ENCODE measurements at regions not wholly inside any gene's neighbourhood (a gene's known extent, or its start where the extent isn't known, plus 50 kb on each side); places are given as distances from the start of the nearest gene placed in this dataset.

DNA sequence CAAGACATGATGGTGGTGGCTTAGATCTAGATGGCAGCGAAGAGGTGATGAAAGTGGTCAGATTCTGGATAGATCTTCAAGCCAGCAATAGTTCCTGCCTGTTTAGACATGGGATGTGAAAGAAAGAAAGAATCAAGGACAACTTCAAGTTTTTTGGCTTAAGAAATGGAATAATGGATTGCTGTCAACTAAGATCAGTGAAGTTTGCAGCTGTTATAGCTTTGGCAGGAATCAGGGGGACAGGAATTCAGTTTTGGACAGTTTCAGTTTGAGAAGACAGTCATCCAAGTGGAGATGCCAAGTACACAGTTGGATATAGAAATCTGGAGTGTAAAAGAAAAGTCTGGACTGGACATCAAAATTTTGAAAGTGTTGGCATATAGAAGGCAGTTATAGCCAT, 283.7 kb upstream of the PKDCC start:
- DNase-seq (no peak), ATAC-seq (ENCODE audit: low read depth in 2 of 2) (no peak)
- Mint-ChIP-seq H3K27ac (no peak overlapping the region), H3K4me1 (no peaks in the 10 kb centered on the region), H3K27me3 (peaks cover 0 to under 1% (median 0%) of the 10 kb centered on the region in 3 donors), H3K36me3 (no peaks in the 10 kb centered on the region), H3K9me3 (peaks cover 0 to 2% (median 0%) of the 10 kb centered on the region in 7 donors), H3K4me3 (no peak overlapping the region)

DNA sequence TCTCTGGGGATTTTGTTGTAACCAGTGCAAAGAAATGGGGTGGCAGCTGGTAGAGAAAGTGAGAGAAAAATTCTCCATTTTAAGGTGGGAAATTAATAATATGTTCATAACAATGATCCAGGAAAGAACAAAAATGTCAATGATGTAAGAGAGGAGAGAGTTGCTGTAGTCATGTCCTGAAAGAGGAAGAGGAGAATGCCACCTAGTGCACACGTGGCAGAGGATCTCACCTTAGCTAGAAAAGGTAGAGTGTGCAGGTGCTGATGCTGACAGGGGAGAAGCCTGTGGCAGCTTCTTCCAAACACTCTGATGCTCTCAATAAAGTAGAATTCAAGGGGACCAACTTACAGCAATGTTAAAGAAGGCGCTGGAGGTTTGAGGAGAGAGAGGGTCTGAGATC, 282.9 kb upstream of the PKDCC start:
- Mint-ChIP-seq H3K9me3 (peaks cover 0 to 2% (median 0%) of the 10 kb centered on the region in 7 donors), H3K36me3 (no peaks in the 10 kb centered on the region), H3K4me1 (no peaks in the 10 kb centered on the region), H3K27ac (no peak overlapping the region), H3K27me3 (peaks cover 4 to 9% (median 8%) of the 10 kb centered on the region in 3 donors), H3K4me3 (no peak overlapping the region)
- ATAC-seq (ENCODE audit: low read depth in 2 of 2): no peak
- DNase-seq: no peak

DNA sequence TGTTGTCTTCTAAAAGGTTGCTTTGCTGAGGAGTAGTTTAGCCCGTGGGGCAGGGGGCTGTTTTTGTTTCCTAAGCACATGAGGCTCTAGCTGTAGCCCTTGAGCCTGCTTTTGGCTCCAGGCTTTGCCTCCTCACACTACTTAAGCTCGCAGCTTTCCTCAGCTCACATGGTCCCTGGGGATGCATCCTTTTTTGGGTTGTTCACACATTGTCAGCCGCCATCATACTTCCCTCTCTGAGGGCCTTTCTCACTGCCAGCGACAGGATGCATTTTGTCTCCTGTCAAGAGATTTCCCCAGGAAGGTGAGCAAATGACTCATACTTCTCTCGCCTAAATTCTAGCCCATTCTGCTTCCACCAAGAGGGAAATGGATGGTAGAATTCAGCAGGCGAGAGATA, 279.5 kb upstream of the PKDCC start:
- peaks cover 13 to 19% (median 15%) of the 10 kb centered on the region in 3 donors for H3K27me3 Mint-ChIP-seq
- DNase-seq (no peak), ATAC-seq (ENCODE audit: low read depth in 2 of 2) (no peak)
- H3K9me3 Mint-ChIP-seq: no peaks in the 10 kb centered on the region
- no peak overlapping the region for H3K27ac Mint-ChIP-seq
- no peaks in the 10 kb centered on the region for H3K36me3 Mint-ChIP-seq
- no peak overlapping the region for H3K4me3 Mint-ChIP-seq
- H3K4me1 Mint-ChIP-seq: no peaks in the 10 kb centered on the region

DNA sequence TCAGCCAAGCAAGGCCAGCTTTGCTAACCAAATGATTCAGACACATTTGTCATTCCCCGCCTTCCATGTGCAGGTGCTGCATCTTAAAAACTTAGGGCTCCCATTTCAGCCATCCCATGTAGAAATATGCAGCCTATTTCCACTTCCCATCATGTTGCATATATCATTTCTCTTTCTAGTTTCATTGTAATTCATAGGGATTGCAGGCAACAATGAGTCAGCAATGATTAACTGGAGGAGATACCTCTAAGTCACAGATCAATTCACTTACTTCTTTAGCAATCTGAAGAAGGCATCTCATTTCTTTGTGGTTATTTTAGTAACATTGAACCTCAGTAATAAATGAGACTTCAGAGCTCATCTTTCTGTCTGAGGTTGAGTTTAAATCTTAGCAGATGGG, 276.1 kb upstream of the PKDCC start:
- Mint-ChIP-seq H3K27me3 (peaks cover 15 to 28% (median 18%) of the 10 kb centered on the region in 3 donors), H3K9me3 (peaks cover 0 to 3% (median 0%) of the 10 kb centered on the region in 7 donors), H3K4me1 (no peaks in the 10 kb centered on the region), H3K36me3 (no peaks in the 10 kb centered on the region), H3K4me3 (no peak overlapping the region), H3K27ac (no peak overlapping the region)
- no peak for ATAC-seq (ENCODE audit: low read depth in 2 of 2)
- DNase-seq: no peak

DNA sequence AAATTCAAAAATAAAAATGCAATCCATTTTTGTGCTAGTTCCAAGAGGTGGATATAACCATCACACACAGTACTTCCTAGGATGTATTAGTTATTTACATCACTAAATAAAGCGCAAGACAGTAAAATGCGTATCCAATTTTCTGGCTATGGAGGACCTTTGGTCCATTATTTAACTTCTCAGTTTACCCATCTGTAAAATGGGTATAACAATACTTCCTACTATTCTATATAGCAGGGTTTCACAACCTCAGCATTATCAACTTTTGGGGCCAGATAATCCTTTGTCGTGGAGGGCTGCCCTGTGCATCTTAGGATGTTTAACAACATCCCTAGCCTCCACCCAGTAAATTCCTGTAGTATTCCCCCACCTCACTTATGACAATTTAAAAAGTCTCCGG, 275.1 kb upstream of the PKDCC start:
- H3K27ac Mint-ChIP-seq: no peak overlapping the region
- peaks cover 0 to 3% (median 0%) of the 10 kb centered on the region in 7 donors for H3K9me3 Mint-ChIP-seq
- no peaks in the 10 kb centered on the region for H3K36me3 Mint-ChIP-seq
- H3K4me3 Mint-ChIP-seq: no peak overlapping the region
- H3K4me1 Mint-ChIP-seq: no peaks in the 10 kb centered on the region
- H3K27me3 Mint-ChIP-seq: peaks cover 15 to 28% (median 18%) of the 10 kb centered on the region in 3 donors
- DNase-seq: no peak
- ATAC-seq (ENCODE audit: low read depth in 2 of 2): no peak

DNA sequence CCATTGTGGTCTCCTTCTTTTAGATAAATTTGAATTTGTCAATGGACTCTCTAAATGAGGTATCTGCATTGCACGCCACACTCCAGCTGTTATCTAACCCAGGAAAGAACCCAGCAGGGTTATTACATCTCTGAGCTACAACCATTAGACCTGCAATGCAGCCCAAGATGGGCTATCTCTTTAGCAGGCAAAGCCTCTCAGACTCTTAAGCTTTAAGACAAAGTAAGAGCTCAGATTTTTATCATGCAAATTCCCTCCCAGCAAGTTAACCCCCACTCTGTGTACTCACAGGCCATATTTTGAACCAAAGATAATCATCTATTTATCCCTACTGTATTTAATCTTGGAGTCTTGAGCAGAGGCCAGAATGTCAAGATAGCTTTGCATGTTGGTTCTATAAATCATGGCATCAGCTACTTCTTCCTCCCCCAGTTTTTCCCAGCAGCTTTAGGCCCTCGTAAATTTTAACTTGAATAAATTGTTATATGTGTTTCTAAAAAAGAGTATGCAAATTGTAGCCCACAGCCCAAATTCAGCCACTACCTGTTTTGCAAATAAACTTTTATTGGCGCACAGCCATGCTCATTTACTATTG, 273.7 kb upstream of the PKDCC start:
- H3K4me3 Mint-ChIP-seq: no peak overlapping the region
- H3K27me3 Mint-ChIP-seq: peaks cover 15 to 27% (median 18%) of the 10 kb centered on the region in 3 donors
- H3K27ac Mint-ChIP-seq: no peak overlapping the region
- no peaks in the 10 kb centered on the region for H3K4me1 Mint-ChIP-seq
- H3K9me3 Mint-ChIP-seq: peaks cover 0 to 3% (median 0%) of the 10 kb centered on the region in 7 donors
- ATAC-seq (ENCODE audit: low read depth in 2 of 2): no peak
- no peak for DNase-seq
- no peaks in the 10 kb centered on the region for H3K36me3 Mint-ChIP-seq

DNA sequence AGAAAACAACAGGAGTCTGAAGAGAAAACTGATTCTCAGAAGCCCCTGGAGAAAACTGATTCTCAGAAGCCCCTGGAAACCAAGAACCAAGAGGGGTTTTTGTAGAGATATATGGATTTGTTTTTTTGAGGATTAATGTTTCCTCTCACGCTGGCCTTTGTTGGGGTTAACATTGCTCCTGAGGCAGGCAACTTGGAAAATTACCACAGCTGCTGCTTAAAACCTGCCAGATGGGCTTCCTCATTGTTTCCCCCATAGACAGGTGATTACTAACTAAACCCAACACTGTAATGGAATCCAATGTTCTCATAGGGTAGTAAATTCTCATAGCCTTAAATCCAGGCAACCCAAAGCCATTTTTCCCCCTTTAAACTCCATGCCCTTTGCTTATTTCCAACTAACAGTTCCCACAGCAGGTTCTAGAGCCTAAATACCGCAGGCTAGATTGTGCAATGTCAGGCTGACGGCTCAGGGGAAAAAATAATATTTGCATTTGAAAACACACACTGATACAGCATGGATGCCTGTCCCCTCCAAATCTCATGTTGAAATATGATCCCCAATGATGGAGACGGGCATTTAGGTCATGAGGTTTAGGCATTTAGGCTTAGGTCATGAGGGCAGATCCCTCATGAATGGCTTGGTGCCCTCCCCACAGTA, 272.3 kb upstream of the PKDCC start:
- Mint-ChIP-seq H3K9me3 (peaks cover 0 to 3% (median 0%) of the 10 kb centered on the region in 7 donors), H3K4me1 (no peaks in the 10 kb centered on the region)

DNA sequence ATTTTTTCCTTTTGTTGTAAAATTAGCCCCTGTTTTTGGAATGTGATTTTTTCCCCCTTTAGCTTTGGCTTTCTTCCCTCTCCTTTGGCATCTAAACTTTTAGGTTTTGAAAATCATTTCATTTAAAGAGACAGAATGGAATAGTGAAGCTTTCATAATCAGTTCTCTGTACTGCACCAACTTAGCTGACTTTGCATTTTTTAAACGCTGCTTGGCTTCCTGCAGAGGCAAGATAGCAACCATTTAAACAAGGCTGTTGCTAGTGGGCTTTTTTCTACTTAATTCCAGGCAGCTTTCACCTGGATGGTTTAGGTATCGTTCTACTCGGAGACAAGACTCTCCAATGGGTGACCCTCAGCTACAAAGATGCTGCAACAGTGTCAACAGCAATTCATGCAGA, 267.9 kb upstream of the PKDCC start:
- no peak for ATAC-seq (ENCODE audit: low read depth in 2 of 2)
- no peaks in the 10 kb centered on the region for H3K4me1 Mint-ChIP-seq
- peak overlapping the region in 2 of 6 donors; percentile 9 to 31 for H3K27ac Mint-ChIP-seq
- peaks cover 0 to 5% (median 4%) of the 10 kb centered on the region in 3 donors for H3K27me3 Mint-ChIP-seq
- DNase-seq: no peak
- no peaks in the 10 kb centered on the region for H3K36me3 Mint-ChIP-seq
- peaks cover 0 to 3% (median 0%) of the 10 kb centered on the region in 7 donors for H3K9me3 Mint-ChIP-seq
- no peak overlapping the region for H3K4me3 Mint-ChIP-seq

More for the DNA sequence above, 272.3 kb upstream of the PKDCC start:
- Mint-ChIP-seq H3K4me3 (no peak overlapping the region), H3K36me3 (no peaks in the 10 kb centered on the region), H3K27ac (no peak overlapping the region), H3K27me3 (peaks cover 2 to 13% (median 8%) of the 10 kb centered on the region in 3 donors)
- no peak for ATAC-seq (ENCODE audit: low read depth in 2 of 2)
- DNase-seq: no peak

DNA sequence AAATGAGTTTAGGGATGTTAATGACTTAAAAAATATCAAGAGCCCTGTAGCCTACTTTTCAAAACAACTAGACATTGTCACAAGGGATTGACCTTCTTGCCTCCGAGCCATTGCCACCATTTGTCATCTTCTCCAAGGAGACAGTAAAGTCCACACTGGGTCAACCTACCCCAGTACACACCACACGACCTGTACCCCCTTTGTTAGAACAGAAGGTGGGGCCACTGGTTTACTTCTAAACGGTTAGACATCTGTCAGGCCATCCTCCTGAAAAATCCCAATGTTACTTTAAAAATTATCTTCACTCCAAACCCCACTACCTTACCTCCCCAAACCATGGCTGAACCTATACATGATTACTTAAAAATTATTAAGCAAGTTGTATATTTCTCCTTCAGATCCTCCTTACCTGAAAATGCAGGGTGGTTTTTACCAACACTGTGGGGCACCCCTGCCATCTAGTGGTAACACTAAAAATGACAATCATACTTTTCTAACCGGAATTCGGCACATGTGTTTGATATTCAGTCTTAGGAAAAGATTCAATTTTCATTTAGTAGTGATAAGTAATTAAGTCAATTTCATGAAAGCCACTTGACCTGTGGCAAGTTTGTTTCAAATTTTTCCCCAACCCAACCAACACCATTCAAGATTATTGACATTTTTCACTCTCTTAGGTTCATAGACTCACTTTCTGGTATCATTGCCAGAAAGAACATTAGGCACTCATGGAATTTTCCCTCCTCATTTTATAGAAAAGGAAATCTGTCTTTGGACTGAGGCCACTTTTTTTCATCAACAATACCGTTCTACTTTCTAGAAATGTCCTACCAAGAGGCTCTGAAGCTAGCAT, 265.3 kb upstream of the PKDCC start:
- H3K4me3 Mint-ChIP-seq: no peak overlapping the region
- DNase-seq (peak; percentile 19), ATAC-seq (ENCODE audit: low read depth in 2 of 2) (no peak)
- H3K36me3 Mint-ChIP-seq: no peaks in the 10 kb centered on the region
- H3K9me3 Mint-ChIP-seq: no peaks in the 10 kb centered on the region
- no peaks in the 10 kb centered on the region for H3K4me1 Mint-ChIP-seq
- peaks cover 5 to 11% (median 10%) of the 10 kb centered on the region in 3 donors for H3K27me3 Mint-ChIP-seq
- H3K27ac Mint-ChIP-seq: no peak overlapping the region

DNA sequence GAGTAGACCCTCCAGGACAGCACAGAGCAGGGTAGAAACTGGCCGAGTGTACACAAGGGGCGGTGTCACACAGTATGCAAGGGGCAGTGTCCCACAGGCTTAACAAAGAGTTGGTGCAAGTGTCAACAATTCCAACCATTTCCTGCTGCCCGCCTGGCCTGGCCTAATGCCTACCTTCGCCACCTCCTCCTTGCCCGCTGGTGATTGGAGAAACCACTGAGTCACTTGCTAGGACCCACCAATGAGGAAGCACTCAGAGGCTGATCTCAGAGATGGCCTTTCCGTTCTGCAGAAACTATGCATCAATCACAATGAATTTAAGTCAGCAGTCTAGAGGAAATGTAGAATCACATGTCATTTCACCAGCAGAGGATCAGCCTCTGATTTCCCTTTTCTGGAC, 263.3 kb upstream of the PKDCC start:
- Mint-ChIP-seq H3K9me3 (no peaks in the 10 kb centered on the region), H3K4me1 (no peaks in the 10 kb centered on the region), H3K36me3 (no peaks in the 10 kb centered on the region), H3K27me3 (peaks cover 8 to 28% (median 28%) of the 10 kb centered on the region in 3 donors), H3K27ac (no peak overlapping the region), H3K4me3 (no peak overlapping the region)
- DNase-seq (no peak), ATAC-seq (ENCODE audit: low read depth in 2 of 2) (no peak)

DNA sequence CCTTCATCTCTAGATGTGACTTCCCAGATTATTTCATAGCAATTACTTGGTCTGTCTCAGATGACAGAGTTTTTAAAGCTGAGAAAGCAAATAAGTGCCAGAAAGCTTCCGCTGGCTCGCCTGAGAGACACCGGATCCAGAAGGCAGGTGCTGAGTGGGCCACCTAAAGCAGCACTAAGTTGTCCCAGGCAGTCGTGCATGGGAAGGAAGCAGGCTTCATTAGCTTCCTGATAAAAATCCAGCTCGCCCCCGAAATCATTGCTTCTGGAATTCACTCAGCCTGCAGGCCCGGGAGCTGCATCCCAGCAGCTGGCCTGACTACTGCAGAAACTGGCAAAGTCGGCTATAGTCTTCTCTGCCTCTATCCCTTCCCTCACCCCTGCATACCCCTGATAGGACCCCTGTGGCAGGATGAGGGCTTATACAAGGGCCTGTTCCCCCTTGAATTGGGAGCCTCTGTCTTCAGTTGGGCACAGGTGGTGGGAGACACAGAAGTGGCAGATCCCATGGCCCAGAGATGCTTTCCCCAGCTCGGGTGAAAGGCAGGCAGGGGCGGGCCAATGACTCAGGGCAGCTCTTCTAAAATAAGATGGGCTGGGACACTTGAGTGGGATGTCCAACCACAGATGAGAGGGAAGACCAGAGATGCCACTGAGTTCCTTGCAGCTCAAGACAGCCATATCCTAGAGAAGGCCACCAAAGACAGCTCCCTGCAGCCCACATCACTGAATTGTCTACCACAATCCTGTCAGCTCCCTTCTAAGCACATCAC, 262.4 kb upstream of the PKDCC start:
- H3K27ac Mint-ChIP-seq: no peak overlapping the region
- H3K36me3 Mint-ChIP-seq: no peaks in the 10 kb centered on the region
- H3K27me3 Mint-ChIP-seq: peaks cover 8 to 28% (median 28%) of the 10 kb centered on the region in 3 donors
- no peaks in the 10 kb centered on the region for H3K9me3 Mint-ChIP-seq
- no peaks in the 10 kb centered on the region for H3K4me1 Mint-ChIP-seq
- no peak for DNase-seq
- H3K4me3 Mint-ChIP-seq: no peak overlapping the region
- no peak for ATAC-seq (ENCODE audit: low read depth in 2 of 2)

DNA sequence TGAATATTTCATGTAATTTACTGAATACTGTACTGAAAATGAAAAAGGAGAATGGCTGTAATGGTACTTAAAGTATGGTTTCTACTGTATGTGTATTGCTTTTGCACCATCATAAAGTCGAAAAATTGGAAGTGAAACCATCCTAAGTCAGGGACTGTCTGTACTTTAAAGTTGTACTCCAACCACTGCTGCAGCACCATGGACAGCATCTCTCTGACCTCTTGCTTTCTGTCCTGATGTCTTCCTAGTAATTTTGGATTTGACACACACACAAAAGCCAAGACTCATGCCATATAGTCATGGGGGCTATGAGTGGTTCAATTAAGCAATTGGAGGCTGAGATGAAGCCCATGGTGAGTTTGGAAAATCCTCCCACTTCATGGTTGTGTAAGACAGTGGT, 256.3 kb upstream of the PKDCC start:
- H3K27me3 Mint-ChIP-seq: peaks cover 11 to 39% (median 24%) of the 10 kb centered on the region in 3 donors
- no peak for ATAC-seq (ENCODE audit: low read depth in 2 of 2)
- no peaks in the 10 kb centered on the region for H3K36me3 Mint-ChIP-seq

DNA sequence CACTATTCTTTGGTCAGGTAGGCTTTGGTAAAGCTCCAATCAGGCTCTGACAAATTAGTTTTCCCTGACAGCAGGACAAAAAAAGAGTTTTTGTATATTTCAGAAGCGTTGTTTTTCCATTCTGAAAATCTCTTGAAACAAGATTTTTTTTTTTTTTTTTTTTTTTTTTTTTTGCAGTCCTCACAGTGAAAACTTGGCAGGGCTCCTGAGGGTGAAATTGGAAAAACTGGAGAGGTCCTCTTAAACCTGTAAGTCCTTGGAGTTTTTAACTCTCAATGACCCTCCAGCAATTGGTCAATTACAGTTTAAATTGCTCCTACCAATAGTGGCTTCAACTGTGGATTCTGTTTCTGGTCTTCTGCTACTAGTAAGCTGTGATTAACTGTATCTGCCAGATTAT, 244.5 kb upstream of the PKDCC start:
- peaks cover 5 to 39% (median 24%) of the 10 kb centered on the region in 7 donors for H3K9me3 Mint-ChIP-seq
- no peak for DNase-seq
- peaks cover 9 to 12% of the 10 kb centered on the region in 2 donors for H3K36me3 Mint-ChIP-seq
- peaks cover 24 to 60% (median 42%) of the 10 kb centered on the region in 3 donors for H3K27me3 Mint-ChIP-seq
- no peak for ATAC-seq (ENCODE audit: low read depth in 2 of 2)
- no peaks in the 10 kb centered on the region for H3K4me1 Mint-ChIP-seq
- H3K4me3 Mint-ChIP-seq: no peak overlapping the region
- no peak overlapping the region for H3K27ac Mint-ChIP-seq

More for the DNA sequence above, 256.3 kb upstream of the PKDCC start:
- no peak overlapping the region for H3K4me3 Mint-ChIP-seq
- no peaks in the 10 kb centered on the region for H3K4me1 Mint-ChIP-seq
- DNase-seq: no peak
- H3K9me3 Mint-ChIP-seq: peaks cover 0 to 6% (median 0%) of the 10 kb centered on the region in 7 donors
- H3K27ac Mint-ChIP-seq: no peak overlapping the region

All from naive B cell (primary cell).